HG02938 (cell line): ENCODE measurements at regions not wholly inside any gene's neighbourhood (a gene's known extent, or its start where the extent isn't known, plus 50 kb on each side); places are given as distances from the start of the nearest gene placed in this dataset.
"Not testable (repeated sequence)": the region's sequence is repeated elsewhere in the genome, so short reads cannot be mapped to it uniquely, and the experiment has no call there.

Experiments used
- ATAC-seq: cut with Tn5 transposase; IDR thresholded peaks from one replicate; pipeline ENCODE4 v1.9.1; 2021; ENCODE audit warnings: mild to moderate bottlenecking, moderate library complexity; ENCODE audit not compliant: unreplicated experiment

- no peak for ATAC-seq
Measured at GRCh38 chr12:13570005-13570694, 373.6 kb downstream of the EMP1 start.

- no peak for ATAC-seq
Measured at GRCh38 chr12:13566292-13566691, 369.8 kb downstream of the EMP1 start.

GRCh38 chr12:13564266-13564810 is 367.8 kb downstream of the EMP1 start:
- no peak for ATAC-seq

GRCh38 chr12:13563743-13564125 is 367.2 kb downstream of the EMP1 start:
- ATAC-seq, result no peak

- ATAC-seq, result no peak
Measured at GRCh38 chr12:13562915-13563742, 366.6 kb downstream of the EMP1 start.

- ATAC-seq, result no peak
Measured at GRCh38 chr12:13561923-13562322, 365.4 kb downstream of the EMP1 start.

- ATAC-seq, result no peak
Measured at GRCh38 chr12:13559318-13559978, 362.9 kb downstream of the EMP1 start.

GRCh38 chr12:13552830-13553229 is 356.3 kb downstream of the EMP1 start:
- no peak for ATAC-seq

GRCh38 chr12:13547283-13547682 is 350.8 kb downstream of the EMP1 start:
- ATAC-seq, result no peak

- no peak for ATAC-seq
Measured at GRCh38 chr12:13546231-13546630, 349.7 kb downstream of the EMP1 start.

GRCh38 chr12:13539051-13539450 is 342.5 kb downstream of the EMP1 start:
- no peak for ATAC-seq

GRCh38 chr12:13538136-13538535 is 341.6 kb downstream of the EMP1 start:
- ATAC-seq, result no peak

- peak; percentile 61 for ATAC-seq
Measured at GRCh38 chr12:13537623-13538022, 341.1 kb downstream of the EMP1 start.

- ATAC-seq, result peak; percentile 92
Measured at GRCh38 chr12:13536219-13536910, 339.8 kb downstream of the EMP1 start.

GRCh38 chr12:13534645-13535398 is 338.3 kb downstream of the EMP1 start:
- no peak for ATAC-seq

- ATAC-seq, result no peak
Measured at GRCh38 chr12:13534242-13534641, 337.7 kb downstream of the EMP1 start.

- no peak for ATAC-seq
Measured at GRCh38 chr12:13530966-13531365, 334.4 kb downstream of the EMP1 start.

- not testable (repeated sequence) for ATAC-seq
Measured at GRCh38 chr12:13526185-13526921, 329.8 kb downstream of the EMP1 start.

GRCh38 chr12:13523536-13524307 is 327.2 kb downstream of the EMP1 start:
- no peak for ATAC-seq
